ENCODE measurements at regions not wholly inside any gene's neighbourhood (a gene's known extent, or its start where the extent isn't known, plus 50 kb on each side); places are given as distances from the start of the nearest gene placed in this dataset.

- TF ChIP-seq CTCF (conservative IDR thresholded peaks at IDR 0.05; ENCODE audit: low read length) (no peak), EZH2phosphoT487 (IDR thresholded peaks at IDR 0.05; ENCODE audit: borderline replicate concordance, low read depth, low read length) (no peak)
Observed at GRCh38 chr2:155320236-155320635, 621.7 kb downstream of the KCNJ3 start.
